ENCODE measurements at regions not wholly inside any gene's neighbourhood (a gene's known extent, or its start where the extent isn't known, plus 50 kb on each side); places are given as distances from the start of the nearest gene placed in this dataset.
A peak's percentile ranks its signal among the peaks of the same experiment; 100 is the strongest.

- DNase-seq = no peak
These were observed 247.0 kb downstream of the WDR11 start for GRCh38 chr10:121098211-121098610.

- DNase-seq = no peak
These were observed 247.6 kb downstream of the WDR11 start for GRCh38 chr10:121098751-121099150.

- no peak for DNase-seq
These were observed 248.0 kb downstream of the WDR11 start for GRCh38 chr10:121099181-121099580.

GRCh38 chr10:121099592-121099991 lies 248.4 kb downstream of the WDR11 start:
- no peak for DNase-seq

- no peak for DNase-seq
These were observed 250.4 kb downstream of the WDR11 start for GRCh38 chr10:121101561-121101960.

- no peak for DNase-seq
These were observed 251.5 kb downstream of the WDR11 start for GRCh38 chr10:121102706-121103105.

- DNase-seq = peak in 3 of 56 donors; percentile 7 to 33 (median 23)
These were observed 253.4 kb downstream of the WDR11 start for GRCh38 chr10:121104476-121105111.

GRCh38 chr10:121106611-121107010 lies 255.4 kb downstream of the WDR11 start:
- peak in 1 of 56 donors; percentile 9 for DNase-seq

GRCh38 chr10:121108051-121108450 lies 256.9 kb downstream of the WDR11 start:
- no peak for DNase-seq

- DNase-seq = no peak
These were observed 259.2 kb downstream of the WDR11 start for GRCh38 chr10:121110369-121110768.

- DNase-seq = no peak
These were observed 261.0 kb downstream of the WDR11 start for GRCh38 chr10:121112136-121112535.

GRCh38 chr10:121112579-121113384 lies 261.6 kb downstream of the WDR11 start:
- no peak for DNase-seq

- no peak for DNase-seq
These were observed 262.2 kb downstream of the WDR11 start for GRCh38 chr10:121113385-121113696.

- no peak for DNase-seq
These were observed 262.7 kb downstream of the WDR11 start for GRCh38 chr10:121113911-121114310.

GRCh38 chr10:121115154-121115553 lies 264.0 kb downstream of the WDR11 start:
- no peak for DNase-seq

- no peak for DNase-seq
These were observed 270.3 kb downstream of the WDR11 start for GRCh38 chr10:121121462-121121861.

GRCh38 chr10:121127151-121127906 lies 276.2 kb downstream of the WDR11 start:
- DNase-seq = no peak

GRCh38 chr10:121128164-121128563 lies 277.0 kb downstream of the WDR11 start:
- DNase-seq = no peak

- DNase-seq = no peak
These were observed 278.1 kb downstream of the WDR11 start for GRCh38 chr10:121129266-121129665.

GRCh38 chr10:121130382-121130781 lies 279.2 kb downstream of the WDR11 start:
- no peak for DNase-seq

- DNase-seq = no peak
These were observed 279.9 kb downstream of the WDR11 start for GRCh38 chr10:121131014-121131413.

All from nucleus accumbens (tissue), 56 donors.